Omental fat pad (tissue), 3 donors: ENCODE measurements at regions not wholly inside any gene's neighbourhood (a gene's known extent, or its start where the extent isn't known, plus 50 kb on each side); places are given as distances from the start of the nearest gene placed in this dataset.
A peak's percentile ranks its signal among the peaks of the same experiment; 100 is the strongest.

Source experiments
- ATAC-seq: fragments of 150-250 bp; one replicate; pipeline ENCODE4 v1.9.1; 2016; ENCODE audit warnings: mild to moderate bottlenecking, moderate library complexity; ENCODE audit not compliant: low FRiP score
- DNase-seq: peaks from one replicate; pipeline ENCODE4 v3.0.0-alpha.2; 2019; ENCODE audit warnings: low spot score
- TF ChIP-seq, protein P1 (sequence below), 3 donors: fragments of 450-650 bp; IDR thresholded peaks; one replicate each; pipeline ENCODE4 v1.5.1; 2016 to 2017; ENCODE audit warnings: antibody characterized with exemption in 3 of 3, mild to moderate bottlenecking in 3 of 3, moderate library complexity in 2 of 3

DNA sequence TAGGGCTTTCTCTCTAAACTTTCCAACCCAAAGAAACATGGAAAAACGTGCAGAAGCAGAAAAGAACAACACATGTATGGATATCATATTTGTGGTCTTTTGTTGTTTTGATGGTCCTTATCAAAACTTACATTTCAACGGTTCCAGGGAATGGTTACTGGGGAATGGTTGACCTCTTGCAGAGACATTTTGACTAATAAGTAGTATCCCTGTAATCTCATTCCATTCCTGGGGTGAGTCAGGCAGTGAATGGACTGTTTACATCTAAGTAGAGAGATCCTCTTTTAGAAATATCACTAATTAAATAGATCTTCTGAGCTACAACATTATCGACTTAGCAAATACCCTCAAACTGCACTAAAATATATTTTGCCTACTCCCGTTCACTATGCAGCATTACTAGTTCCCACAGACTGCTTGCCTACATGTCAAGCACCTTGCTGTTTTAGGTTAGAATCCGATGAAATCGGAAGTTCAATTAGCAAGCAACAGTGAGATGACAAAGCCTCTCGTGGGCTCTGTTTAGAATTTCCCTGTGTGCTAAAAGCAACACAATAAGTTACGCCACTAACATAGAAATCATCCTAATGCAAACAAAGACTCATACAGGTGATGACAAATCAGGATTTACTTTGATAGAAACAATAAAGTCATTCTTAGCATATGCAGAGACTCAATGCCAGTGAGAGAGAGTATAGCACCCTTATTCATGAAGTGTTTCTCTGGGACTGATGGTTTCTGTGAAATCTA lies 797.7 kb upstream of the ARGLU1 start:
- TF ChIP-seq, protein P1, sequence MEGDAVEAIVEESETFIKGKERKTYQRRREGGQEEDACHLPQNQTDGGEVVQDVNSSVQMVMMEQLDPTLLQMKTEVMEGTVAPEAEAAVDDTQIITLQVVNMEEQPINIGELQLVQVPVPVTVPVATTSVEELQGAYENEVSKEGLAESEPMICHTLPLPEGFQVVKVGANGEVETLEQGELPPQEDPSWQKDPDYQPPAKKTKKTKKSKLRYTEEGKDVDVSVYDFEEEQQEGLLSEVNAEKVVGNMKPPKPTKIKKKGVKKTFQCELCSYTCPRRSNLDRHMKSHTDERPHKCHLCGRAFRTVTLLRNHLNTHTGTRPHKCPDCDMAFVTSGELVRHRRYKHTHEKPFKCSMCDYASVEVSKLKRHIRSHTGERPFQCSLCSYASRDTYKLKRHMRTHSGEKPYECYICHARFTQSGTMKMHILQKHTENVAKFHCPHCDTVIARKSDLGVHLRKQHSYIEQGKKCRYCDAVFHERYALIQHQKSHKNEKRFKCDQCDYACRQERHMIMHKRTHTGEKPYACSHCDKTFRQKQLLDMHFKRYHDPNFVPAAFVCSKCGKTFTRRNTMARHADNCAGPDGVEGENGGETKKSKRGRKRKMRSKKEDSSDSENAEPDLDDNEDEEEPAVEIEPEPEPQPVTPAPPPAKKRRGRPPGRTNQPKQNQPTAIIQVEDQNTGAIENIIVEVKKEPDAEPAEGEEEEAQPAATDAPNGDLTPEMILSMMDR (IDR thresholded peaks at IDR 0.05), result no peak
- no peak for DNase-seq
- peak; percentile 65 for ATAC-seq

DNA sequence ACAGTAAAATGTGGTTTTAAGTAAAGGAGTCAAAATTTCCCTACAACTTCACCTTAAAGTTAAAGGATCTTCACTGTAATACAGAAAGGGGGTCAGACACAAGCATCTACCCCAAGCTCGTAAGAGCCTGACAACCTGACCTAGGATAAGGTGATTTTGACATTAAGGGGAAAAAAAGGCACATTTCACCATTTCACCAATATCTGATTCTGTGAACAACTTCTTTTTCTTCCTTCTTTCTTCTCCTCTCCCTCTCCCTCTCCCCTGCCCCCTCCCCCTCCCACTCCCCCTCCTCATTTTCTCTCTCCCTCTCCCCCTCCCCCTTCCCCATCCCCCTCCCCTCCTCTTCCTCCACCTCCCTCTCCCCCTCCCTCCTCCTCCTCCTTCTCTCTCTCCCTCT lies 796.7 kb upstream of the ARGLU1 start:
- no peak for DNase-seq
- no peak for ATAC-seq
- TF ChIP-seq, protein P1 (IDR thresholded peaks at IDR 0.05), result no peak

DNA sequence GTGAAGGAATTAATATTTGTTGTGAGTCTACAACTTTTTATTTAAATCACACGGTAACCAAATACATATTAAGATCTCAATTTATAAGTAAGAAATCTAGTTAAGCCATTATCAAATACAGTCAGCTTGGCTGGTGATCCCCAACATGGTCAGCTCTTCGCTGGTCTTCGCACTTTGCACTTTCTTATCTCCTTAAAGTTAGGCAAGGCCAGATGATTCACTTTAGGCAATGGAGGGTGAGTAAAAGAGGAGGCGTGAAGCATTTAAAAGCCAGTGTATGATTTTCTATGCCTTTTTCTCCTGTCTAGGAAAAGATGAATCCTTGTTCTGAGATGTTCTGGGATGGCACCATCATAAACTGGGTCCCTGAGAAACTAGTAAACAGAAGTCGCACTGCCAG lies 793.7 kb upstream of the ARGLU1 start:
- DNase-seq, result no peak
- peak; percentile 47 for ATAC-seq

DNA sequence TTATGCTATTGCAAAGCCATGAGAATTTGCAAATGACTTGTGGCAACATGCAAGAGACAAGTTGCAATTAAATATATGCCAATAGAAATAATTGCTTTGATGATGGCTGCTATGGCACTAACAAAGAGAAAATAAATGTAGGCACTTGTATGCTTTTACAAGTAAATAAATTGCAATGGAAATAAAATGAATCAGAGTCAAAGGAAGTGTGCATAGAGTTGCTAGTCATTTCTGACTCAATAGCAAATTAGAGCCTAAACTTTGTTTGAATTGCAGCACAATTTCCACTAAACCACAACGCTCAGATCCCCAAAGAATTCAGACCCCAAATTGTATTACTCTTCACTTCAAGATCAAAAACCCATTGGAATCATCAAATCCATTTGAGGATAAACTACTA lies 792.1 kb upstream of the ARGLU1 start:
- DNase-seq (no peak), ATAC-seq (no peak)
- TF ChIP-seq, protein P1 (IDR thresholded peaks at IDR 0.05), result no peak

More for the DNA sequence above, 793.7 kb upstream of the ARGLU1 start:
- TF ChIP-seq, protein P1 (IDR thresholded peaks at IDR 0.05), result no peak

DNA sequence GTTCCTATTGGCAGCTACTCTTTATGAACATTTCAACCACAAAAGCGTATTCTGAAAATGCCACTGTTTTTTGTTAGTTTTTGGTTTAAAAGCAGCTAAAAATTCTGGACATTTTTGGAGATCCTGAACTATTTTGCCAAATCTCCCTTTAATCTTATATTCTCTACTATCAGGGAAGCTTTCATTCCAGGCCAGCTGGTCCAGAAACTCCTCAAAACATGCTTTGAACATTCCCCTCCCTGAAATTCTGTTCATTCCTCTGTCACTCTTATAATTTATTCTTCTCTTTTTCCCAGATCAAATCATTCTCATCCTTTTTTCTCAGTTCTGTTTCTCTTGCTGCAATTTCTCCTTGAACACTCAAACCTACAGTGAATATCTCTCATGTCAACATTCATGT lies 790.9 kb upstream of the ARGLU1 start:
- ATAC-seq (no peak), DNase-seq (no peak)
- TF ChIP-seq, protein P1 (IDR thresholded peaks at IDR 0.05), result no peak

DNA sequence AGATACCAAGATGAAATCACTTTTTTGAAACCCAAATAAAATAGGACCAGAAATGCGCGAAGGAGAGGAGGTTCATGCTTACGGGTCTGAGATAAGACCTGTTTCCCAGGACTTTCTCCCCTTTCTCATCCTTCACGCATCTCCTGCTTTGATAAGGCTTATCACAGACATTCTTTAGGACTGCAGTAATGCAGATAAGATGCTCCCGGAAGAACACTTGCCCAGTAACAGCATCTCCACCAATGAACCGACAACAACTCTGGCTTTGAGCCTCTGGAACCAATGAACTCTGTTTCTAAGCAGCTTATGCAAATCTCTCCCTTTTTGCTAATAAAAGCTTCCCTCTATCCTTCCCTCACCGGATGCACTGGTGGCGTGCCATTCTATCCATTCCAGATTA lies 783.4 kb upstream of the ARGLU1 start:
- DNase-seq, result no peak
- peak; percentile 43 for ATAC-seq
- TF ChIP-seq, protein P1 (IDR thresholded peaks at IDR 0.05), result no peak

DNA sequence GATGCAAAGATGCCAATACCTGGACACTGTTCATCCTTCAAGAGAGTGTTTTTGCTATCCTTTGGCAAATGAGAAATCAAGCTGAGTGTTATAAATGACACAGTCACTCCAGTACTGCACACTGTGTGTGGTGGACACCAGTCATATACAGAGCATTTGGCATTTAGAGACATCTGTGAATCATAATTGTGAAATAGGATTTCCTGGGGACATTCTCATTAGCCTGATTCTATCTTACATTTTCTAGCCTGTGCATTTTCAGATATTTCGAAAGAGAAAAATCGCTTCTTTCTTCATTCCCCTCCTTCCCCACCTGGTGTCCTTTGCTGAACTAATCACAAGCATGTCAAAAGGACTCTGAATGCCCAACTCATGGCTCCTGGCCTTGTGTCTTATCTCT lies 781.0 kb upstream of the ARGLU1 start:
- DNase-seq, result no peak
- peak; percentile 62 for ATAC-seq
- TF ChIP-seq, protein P1 (IDR thresholded peaks at IDR 0.05), result no peak
